ENCODE measurements at regions not wholly inside any gene's neighbourhood (a gene's known extent, or its start where the extent isn't known, plus 50 kb on each side); places are given as distances from the start of the nearest gene placed in this dataset.
"Not testable (repeated sequence)": the region's sequence is repeated elsewhere in the genome, so short reads cannot be mapped to it uniquely, and the experiment has no call there.

DNA sequence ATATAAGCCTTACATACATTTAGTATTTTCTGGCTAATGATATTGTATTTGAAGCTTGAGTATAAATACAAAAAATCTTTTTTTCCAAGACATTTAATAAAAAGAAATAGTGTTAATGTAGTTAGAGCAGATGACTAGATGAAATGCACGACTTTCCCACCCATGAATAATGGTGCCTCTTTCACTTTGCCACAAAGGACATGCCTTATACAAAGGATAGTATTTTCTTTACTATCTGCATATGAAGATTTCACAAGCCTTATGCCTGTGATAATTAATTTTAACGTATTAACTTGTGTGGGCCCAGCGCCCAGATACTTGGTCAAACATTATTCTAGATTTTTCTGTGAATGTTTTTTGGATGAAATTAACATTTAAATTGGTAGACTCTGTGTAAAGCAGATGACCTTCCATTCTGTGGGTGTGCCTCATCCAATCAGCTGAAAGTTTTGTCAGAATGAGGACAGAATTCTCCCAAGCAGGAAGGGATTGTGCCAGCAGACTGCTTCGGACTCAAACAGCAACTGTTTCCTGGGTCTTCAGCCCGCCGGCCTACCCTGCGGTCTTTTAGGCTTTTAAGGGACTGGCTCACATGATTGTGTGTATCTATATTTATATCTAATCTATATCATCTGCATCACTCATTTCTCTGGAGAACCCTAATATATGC, 115.4 kb downstream of the USP22 start:
- H3K4me3 ChIP-seq (ENCODE audit: low read depth in 1 of 2, low read length in 2 of 2), result no peak overlapping the region
- no peaks in the 10 kb centered on the region for H3K9me3 ChIP-seq (ENCODE audit: control insufficient read depth in 2 of 2, insufficient read depth in 1 of 2, low read depth in 1 of 2, low read length in 1 of 2)
- 81% methylated on average over 7 of the region's 7 CpGs for WGBS, 2 donors
- H3K36me3 ChIP-seq (ENCODE audit: control insufficient read depth in 2 of 2, insufficient read depth in 2 of 2, low read length in 1 of 2), result no peaks in the 10 kb centered on the region
- no peaks in the 10 kb centered on the region for H3K4me1 ChIP-seq (ENCODE audit: control insufficient read depth in 2 of 2, insufficient read depth in 2 of 2, low read length in 1 of 2)
- H3K27me3 ChIP-seq (ENCODE audit: control insufficient read depth in 1 of 2, insufficient read depth in 2 of 2, low read length in 2 of 2), result no peaks in the 10 kb centered on the region
- H3K27ac ChIP-seq (ENCODE audit: low read depth in 2 of 2, low read length in 1 of 2), result no peak overlapping the region

DNA sequence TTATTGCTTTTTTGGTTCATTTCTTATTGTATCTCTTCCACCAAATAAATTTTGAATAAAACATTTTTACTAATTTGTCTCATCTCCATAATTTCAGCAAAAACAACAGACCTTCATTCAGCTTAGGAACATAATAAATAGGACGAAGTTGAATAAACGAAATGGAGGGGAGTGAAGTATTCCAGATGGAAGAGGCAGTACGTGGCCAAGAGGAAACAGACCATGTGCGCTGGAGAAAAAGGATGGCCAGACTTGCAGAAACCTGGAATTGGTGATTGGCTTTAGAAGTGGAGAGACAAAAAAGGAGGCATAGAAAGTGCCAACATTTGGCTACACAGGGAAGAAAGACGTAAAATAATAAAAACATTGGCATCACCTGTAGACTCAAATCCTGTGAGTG, 113.5 kb downstream of the USP22 start:
- no peaks in the 10 kb centered on the region for H3K4me1 ChIP-seq (ENCODE audit: control insufficient read depth in 2 of 2, insufficient read depth in 2 of 2, low read length in 1 of 2)
- H3K27ac ChIP-seq (ENCODE audit: low read depth in 2 of 2, low read length in 1 of 2), result no peak overlapping the region
- H3K9me3 ChIP-seq (ENCODE audit: control insufficient read depth in 2 of 2, insufficient read depth in 1 of 2, low read depth in 1 of 2, low read length in 1 of 2), result no peaks in the 10 kb centered on the region
- WGBS, 2 donors, result 79 to 87% methylated on average over 5 of the region's 5 CpGs
- no peaks in the 10 kb centered on the region for H3K36me3 ChIP-seq (ENCODE audit: control insufficient read depth in 2 of 2, insufficient read depth in 2 of 2, low read length in 1 of 2)
- H3K4me3 ChIP-seq (ENCODE audit: low read depth in 1 of 2, low read length in 2 of 2), result no peak overlapping the region
- no peaks in the 10 kb centered on the region for H3K27me3 ChIP-seq (ENCODE audit: control insufficient read depth in 1 of 2, insufficient read depth in 2 of 2, low read length in 2 of 2)

DNA sequence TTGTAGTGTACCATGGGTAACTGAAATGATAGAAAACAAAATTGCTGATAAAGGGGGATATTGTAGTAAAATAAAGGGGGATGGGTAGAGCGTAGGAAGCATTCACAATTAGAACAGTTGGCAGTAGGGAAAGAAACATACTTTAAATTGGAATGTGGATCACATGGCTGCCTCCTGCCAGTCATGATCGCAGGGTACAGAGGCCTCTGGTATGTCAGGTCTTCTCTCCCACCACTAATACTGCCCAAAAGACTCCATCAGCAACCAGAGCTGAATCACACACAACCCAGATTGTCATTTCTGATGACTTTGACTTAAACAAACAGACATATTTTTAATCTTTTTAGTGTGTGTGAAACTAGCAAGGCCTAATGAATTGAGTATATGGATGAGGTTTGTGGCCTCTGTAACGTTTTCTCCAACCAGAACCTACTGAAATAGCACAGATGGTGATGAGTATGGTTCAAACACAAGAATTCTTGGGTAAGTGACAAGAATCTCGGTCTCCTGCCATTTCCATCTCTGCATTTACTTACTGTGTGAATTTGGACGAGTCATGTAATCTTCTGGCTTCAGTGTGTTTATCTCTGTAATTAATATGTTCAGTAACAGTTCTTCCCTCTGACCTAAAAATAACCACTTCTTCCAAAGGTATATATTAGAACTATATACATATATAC, 112.6 kb downstream of the USP22 start:
- Histone ChIP-seq H3K27ac (ENCODE audit: low read depth in 2 of 2, low read length in 1 of 2) (no peak overlapping the region), H3K36me3 (ENCODE audit: control insufficient read depth in 2 of 2, insufficient read depth in 2 of 2, low read length in 1 of 2) (no peaks in the 10 kb centered on the region), H3K4me3 (ENCODE audit: low read depth in 1 of 2, low read length in 2 of 2) (no peak overlapping the region), H3K27me3 (ENCODE audit: control insufficient read depth in 1 of 2, insufficient read depth in 2 of 2, low read length in 2 of 2) (no peaks in the 10 kb centered on the region), H3K4me1 (ENCODE audit: control insufficient read depth in 2 of 2, insufficient read depth in 2 of 2, low read length in 1 of 2) (no peaks in the 10 kb centered on the region), H3K9me3 (ENCODE audit: control insufficient read depth in 2 of 2, insufficient read depth in 1 of 2, low read depth in 1 of 2, low read length in 1 of 2) (no peaks in the 10 kb centered on the region)
- WGBS, 2 donors, result 63 to 72% methylated on average over 5 of the region's 5 CpGs

DNA sequence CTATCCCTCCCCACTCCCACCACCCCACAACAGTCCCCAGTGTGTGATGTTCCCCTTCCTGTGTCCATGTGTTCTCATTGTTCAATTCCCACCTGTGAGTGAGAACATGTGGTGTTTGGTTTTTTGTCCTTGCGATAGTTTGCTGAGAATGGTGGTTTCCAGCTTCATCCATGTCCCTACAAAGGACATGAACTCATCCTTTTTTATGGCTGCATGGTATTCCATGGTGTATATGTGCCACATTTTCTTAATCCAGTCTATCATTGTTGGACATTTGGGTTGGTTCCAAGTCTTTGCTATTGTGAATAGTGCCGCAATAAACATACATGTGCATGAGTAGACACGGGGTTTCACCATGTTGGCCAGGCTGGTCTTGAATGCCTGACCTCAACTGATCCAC, 109.8 kb downstream of the USP22 start:
- WGBS, 2 donors, result 96 to 97% methylated on average over 3 of the region's 3 CpGs
- H3K4me1 ChIP-seq (ENCODE audit: control insufficient read depth in 2 of 2, insufficient read depth in 2 of 2, low read length in 1 of 2); H3K27ac ChIP-seq (ENCODE audit: low read depth in 2 of 2, low read length in 1 of 2); H3K36me3 ChIP-seq (ENCODE audit: control insufficient read depth in 2 of 2, insufficient read depth in 2 of 2, low read length in 1 of 2); H3K9me3 ChIP-seq (ENCODE audit: control insufficient read depth in 2 of 2, insufficient read depth in 1 of 2, low read depth in 1 of 2, low read length in 1 of 2); H3K27me3 ChIP-seq (ENCODE audit: control insufficient read depth in 1 of 2, insufficient read depth in 2 of 2, low read length in 2 of 2); H3K4me3 ChIP-seq (ENCODE audit: low read depth in 1 of 2, low read length in 2 of 2): not testable (repeated sequence)

DNA sequence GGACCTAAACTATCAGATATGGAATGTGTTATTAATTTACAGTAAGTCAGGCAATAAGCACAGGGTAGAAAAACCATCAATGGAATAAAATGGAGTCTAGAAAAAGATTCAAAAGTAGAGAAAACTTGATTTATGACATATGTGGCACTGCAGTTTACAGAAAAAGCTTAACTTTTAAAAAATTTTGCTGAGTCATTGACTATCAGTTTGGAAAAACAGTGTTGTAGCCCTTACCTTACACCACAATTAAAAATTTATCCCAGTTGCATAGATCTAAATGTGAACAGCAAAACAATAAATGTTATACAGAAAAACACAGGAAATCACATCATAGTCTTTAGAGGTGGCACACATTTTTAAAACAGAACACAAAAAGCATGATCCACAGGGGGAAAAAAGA, 108.5 kb downstream of the USP22 start:
- Histone ChIP-seq H3K36me3 (ENCODE audit: control insufficient read depth in 2 of 2, insufficient read depth in 2 of 2, low read length in 1 of 2) (no peaks in the 10 kb centered on the region), H3K4me1 (ENCODE audit: control insufficient read depth in 2 of 2, insufficient read depth in 2 of 2, low read length in 1 of 2) (no peaks in the 10 kb centered on the region), H3K9me3 (ENCODE audit: control insufficient read depth in 2 of 2, insufficient read depth in 1 of 2, low read depth in 1 of 2, low read length in 1 of 2) (no peaks in the 10 kb centered on the region), H3K4me3 (ENCODE audit: low read depth in 1 of 2, low read length in 2 of 2) (no peak overlapping the region), H3K27ac (ENCODE audit: low read depth in 2 of 2, low read length in 1 of 2) (no peak overlapping the region), H3K27me3 (ENCODE audit: control insufficient read depth in 1 of 2, insufficient read depth in 2 of 2, low read length in 2 of 2) (no peaks in the 10 kb centered on the region)

DNA sequence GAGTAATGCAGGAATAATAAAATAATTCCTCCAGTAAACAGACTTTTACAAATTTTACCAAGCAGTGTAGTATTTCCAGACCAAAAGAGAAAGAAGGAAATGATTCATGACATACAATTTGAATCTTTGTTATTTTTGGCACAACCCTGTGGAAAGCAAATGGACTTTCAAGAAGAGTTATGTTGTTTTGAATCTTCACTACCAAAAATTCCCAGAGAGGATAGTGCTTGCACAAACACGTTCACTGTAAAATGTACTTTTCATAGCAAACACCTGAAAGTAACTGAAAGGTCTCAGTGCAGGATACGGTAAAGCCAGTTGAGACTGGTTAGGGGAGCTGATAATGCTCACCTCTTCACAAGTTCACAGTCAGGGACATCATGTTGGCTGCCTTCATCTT, 107.1 kb downstream of the USP22 start:
- Histone ChIP-seq H3K9me3 (ENCODE audit: control insufficient read depth in 2 of 2, insufficient read depth in 1 of 2, low read depth in 1 of 2, low read length in 1 of 2) (no peaks in the 10 kb centered on the region), H3K27ac (ENCODE audit: low read depth in 2 of 2, low read length in 1 of 2) (peak overlapping the region in 1 of 2 donors; percentile 23), H3K4me1 (ENCODE audit: control insufficient read depth in 2 of 2, insufficient read depth in 2 of 2, low read length in 1 of 2) (no peaks in the 10 kb centered on the region), H3K4me3 (ENCODE audit: low read depth in 1 of 2, low read length in 2 of 2) (no peak overlapping the region), H3K36me3 (ENCODE audit: control insufficient read depth in 2 of 2, insufficient read depth in 2 of 2, low read length in 1 of 2) (no peaks in the 10 kb centered on the region), H3K27me3 (ENCODE audit: control insufficient read depth in 1 of 2, insufficient read depth in 2 of 2, low read length in 2 of 2) (no peaks in the 10 kb centered on the region)
- WGBS, 2 donors, result 10 to 13% methylated on average over 2 of the region's 2 CpGs

DNA sequence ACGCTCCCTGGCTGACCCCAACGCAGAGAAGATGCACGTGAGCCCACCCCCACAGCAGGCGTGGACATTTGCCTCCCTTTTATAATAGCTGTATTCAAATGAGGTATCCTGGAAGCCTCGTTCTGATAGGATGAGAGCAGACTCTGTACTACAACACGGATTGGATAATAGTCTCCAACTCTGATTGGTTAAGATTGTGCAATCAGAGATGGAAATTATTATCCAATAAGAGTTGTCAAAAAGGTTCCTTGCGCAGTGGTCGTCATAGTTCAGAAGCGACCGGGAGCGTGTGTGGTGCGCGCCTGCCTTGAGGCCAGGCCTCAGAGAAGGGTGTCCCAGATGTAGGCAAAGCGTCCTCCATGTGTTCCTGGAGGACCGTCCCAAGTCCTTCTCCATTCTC, 104.6 kb downstream of the USP22 start:
- Histone ChIP-seq H3K9me3 (ENCODE audit: control insufficient read depth in 2 of 2, insufficient read depth in 1 of 2, low read depth in 1 of 2, low read length in 1 of 2) (no peaks in the 10 kb centered on the region), H3K4me3 (ENCODE audit: low read depth in 1 of 2, low read length in 2 of 2) (no peak overlapping the region), H3K4me1 (ENCODE audit: control insufficient read depth in 2 of 2, insufficient read depth in 2 of 2, low read length in 1 of 2) (no peaks in the 10 kb centered on the region), H3K27ac (ENCODE audit: low read depth in 2 of 2, low read length in 1 of 2) (no peak overlapping the region), H3K27me3 (ENCODE audit: control insufficient read depth in 1 of 2, insufficient read depth in 2 of 2, low read length in 2 of 2) (no peaks in the 10 kb centered on the region), H3K36me3 (ENCODE audit: control insufficient read depth in 2 of 2, insufficient read depth in 2 of 2, low read length in 1 of 2) (no peaks in the 10 kb centered on the region)
- WGBS, 2 donors, result 93 to 95% methylated on average over 15 of the region's 15 CpGs

DNA sequence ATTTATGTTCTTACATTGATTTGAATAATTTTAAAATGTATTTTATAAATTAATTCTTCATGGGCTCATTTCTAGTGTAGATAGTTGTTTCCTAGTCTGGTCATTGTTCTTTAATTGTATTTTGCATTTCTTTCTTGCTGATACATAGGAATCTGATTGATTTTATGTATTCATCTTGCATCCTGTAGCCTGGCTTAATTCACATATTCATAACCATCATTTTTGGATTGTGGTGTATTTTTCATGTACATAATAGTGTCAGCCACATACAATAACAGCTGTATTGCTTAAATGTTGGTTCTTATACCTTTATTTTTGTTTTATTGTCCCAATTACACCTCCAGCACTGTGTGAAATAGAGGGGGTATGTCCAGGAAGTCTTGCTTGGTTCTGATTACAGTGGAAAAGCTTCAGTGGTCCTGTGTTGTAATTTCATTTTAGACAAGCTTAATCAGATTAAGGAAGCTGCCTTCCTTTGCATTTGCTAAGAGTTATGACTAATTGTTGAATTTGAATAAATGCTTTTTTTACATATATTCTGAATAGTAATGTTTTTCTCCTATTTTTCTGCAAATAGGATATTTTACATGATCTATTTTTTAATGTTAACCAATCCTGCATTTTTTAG, 103.7 kb downstream of the USP22 start:
- H3K36me3 ChIP-seq (ENCODE audit: control insufficient read depth in 2 of 2, insufficient read depth in 2 of 2, low read length in 1 of 2), result no peaks in the 10 kb centered on the region
- H3K27me3 ChIP-seq (ENCODE audit: control insufficient read depth in 1 of 2, insufficient read depth in 2 of 2, low read length in 2 of 2), result no peaks in the 10 kb centered on the region
- no peaks in the 10 kb centered on the region for H3K4me1 ChIP-seq (ENCODE audit: control insufficient read depth in 2 of 2, insufficient read depth in 2 of 2, low read length in 1 of 2)
- no peak overlapping the region for H3K27ac ChIP-seq (ENCODE audit: low read depth in 2 of 2, low read length in 1 of 2)
- H3K9me3 ChIP-seq (ENCODE audit: control insufficient read depth in 2 of 2, insufficient read depth in 1 of 2, low read depth in 1 of 2, low read length in 1 of 2), result no peaks in the 10 kb centered on the region
- no peak overlapping the region for H3K4me3 ChIP-seq (ENCODE audit: low read depth in 1 of 2, low read length in 2 of 2)

DNA sequence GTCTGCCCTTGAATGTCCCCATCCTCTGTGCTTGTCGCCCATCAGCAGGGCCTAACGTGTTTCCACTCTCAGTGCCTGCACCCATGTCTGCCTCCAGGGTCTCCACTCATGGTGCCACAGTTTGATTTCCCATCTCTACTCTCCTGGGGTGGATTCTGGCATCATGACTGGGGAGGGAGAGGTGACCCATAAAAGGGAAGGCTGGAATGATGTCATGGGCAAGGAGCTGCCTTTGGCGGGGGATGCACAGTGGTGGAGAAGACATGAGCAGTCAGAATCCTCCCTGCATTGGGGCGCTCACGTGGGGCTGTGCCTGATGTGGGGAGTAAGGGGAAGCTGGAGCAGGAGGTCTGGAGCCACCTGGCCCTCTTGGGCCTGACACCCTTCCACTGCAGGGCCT, 100.9 kb downstream of the USP22 start:
- Histone ChIP-seq H3K4me1 (ENCODE audit: control insufficient read depth in 2 of 2, insufficient read depth in 2 of 2, low read length in 1 of 2) (no peaks in the 10 kb centered on the region), H3K27me3 (ENCODE audit: control insufficient read depth in 1 of 2, insufficient read depth in 2 of 2, low read length in 2 of 2) (no peaks in the 10 kb centered on the region), H3K36me3 (ENCODE audit: control insufficient read depth in 2 of 2, insufficient read depth in 2 of 2, low read length in 1 of 2) (no peaks in the 10 kb centered on the region), H3K4me3 (ENCODE audit: low read depth in 1 of 2, low read length in 2 of 2) (no peak overlapping the region), H3K9me3 (ENCODE audit: control insufficient read depth in 2 of 2, insufficient read depth in 1 of 2, low read depth in 1 of 2, low read length in 1 of 2) (no peaks in the 10 kb centered on the region), H3K27ac (ENCODE audit: low read depth in 2 of 2, low read length in 1 of 2) (no peak overlapping the region)
- 85 to 92% methylated on average over 5 of the region's 5 CpGs for WGBS, 2 donors
